WERI-Rb-1 (cell line): ENCODE measurements at regions not wholly inside any gene's neighbourhood (a gene's known extent, or its start where the extent isn't known, plus 50 kb on each side); places are given as distances from the start of the nearest gene placed in this dataset.

Source experiments
- DNase-seq: peaks from one replicate; pipeline ENCODE4 v3.0.0-alpha.2; 2020
- H3K27ac ChIP-seq: fragments of 250-450 bp; sonication (Bioruptor Pico); 2 replicates; pipeline ENCODE4 v1.5.1; 2020; ENCODE audit warnings: mild to moderate bottlenecking, moderate library complexity
- H3K27me3 ChIP-seq: fragments of 250-450 bp; sonication (Bioruptor Pico); 2 replicates; pipeline ENCODE4 v1.5.1; 2021; ENCODE audit warnings: mild to moderate bottlenecking, low read depth, moderate library complexity; ENCODE audit not compliant: insufficient read depth, severe bottlenecking
- H3K36me3 ChIP-seq: fragments of 250-450 bp; sonication (Bioruptor Pico); 2 replicates; pipeline ENCODE4 v1.5.1; 2020; ENCODE audit warnings: mild to moderate bottlenecking, moderate library complexity
- H3K4me3 ChIP-seq: 2 replicates; pipeline ENCODE4 v1.5.1; 2011; ENCODE audit warnings: low read depth, mild to moderate bottlenecking, control low read depth, low read length
- H3K9me3 ChIP-seq: fragments of 250-450 bp; sonication (Bioruptor Pico); 2 replicates; pipeline ENCODE4 v1.5.1; 2021; ENCODE audit warnings: mild to moderate bottlenecking, moderate library complexity; ENCODE audit not compliant: severe bottlenecking
- TF ChIP-seq, protein P1 (sequence below): IDR thresholded peaks from 2 replicates; pipeline ENCODE4 v1.5.1; 2011; ENCODE audit warnings: low read depth, mild to moderate bottlenecking, control low read depth, inconsistent platforms, low read length

DNA sequence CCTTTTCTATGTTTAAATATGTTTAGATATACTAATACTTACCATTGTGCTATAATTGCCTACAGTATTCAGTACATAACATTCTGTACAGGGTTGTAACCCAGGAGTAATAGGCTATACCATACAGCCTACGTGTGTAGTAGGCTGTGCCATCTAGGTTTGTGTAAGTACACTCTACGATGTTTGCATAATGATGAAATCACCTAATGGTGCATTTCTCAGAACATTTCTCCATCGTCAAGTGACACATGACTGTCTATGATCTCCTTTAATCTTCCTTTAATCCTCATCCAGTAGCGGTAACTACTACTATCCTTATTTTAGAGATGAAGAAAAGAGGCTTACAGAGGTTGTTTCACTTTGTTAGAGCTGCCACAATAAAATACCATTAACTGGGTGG lies 369.2 kb downstream of the PLK2 start:
- Histone ChIP-seq H3K27me3 (no peaks in the 10 kb centered on the region), H3K27ac (no peak overlapping the region), H3K36me3 (no peaks in the 10 kb centered on the region), H3K4me3 (no peak overlapping the region), H3K9me3 (no peaks in the 10 kb centered on the region)
- TF ChIP-seq, protein P1, sequence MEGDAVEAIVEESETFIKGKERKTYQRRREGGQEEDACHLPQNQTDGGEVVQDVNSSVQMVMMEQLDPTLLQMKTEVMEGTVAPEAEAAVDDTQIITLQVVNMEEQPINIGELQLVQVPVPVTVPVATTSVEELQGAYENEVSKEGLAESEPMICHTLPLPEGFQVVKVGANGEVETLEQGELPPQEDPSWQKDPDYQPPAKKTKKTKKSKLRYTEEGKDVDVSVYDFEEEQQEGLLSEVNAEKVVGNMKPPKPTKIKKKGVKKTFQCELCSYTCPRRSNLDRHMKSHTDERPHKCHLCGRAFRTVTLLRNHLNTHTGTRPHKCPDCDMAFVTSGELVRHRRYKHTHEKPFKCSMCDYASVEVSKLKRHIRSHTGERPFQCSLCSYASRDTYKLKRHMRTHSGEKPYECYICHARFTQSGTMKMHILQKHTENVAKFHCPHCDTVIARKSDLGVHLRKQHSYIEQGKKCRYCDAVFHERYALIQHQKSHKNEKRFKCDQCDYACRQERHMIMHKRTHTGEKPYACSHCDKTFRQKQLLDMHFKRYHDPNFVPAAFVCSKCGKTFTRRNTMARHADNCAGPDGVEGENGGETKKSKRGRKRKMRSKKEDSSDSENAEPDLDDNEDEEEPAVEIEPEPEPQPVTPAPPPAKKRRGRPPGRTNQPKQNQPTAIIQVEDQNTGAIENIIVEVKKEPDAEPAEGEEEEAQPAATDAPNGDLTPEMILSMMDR, result no peak
- no peak for DNase-seq

DNA sequence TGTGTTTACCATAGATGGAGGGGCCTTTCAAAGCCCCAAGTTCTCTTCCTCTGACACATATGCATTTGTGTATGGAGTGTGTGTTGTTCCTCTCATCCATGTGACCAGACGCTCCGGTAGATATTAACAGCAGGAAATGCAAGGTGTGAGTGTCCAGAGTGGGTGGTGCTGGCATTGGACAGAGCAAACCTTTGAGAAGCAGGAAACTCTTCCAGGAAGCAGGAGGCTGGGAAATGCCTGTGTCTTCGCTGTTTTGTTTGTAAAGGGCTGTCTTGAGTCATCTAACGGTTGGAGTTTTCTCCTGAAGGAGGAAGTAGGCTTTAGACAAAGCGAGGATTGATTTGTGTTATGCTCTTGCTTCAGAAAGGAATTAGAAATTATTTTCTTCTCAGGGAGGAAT lies 370.9 kb downstream of the PLK2 start:
- Histone ChIP-seq H3K4me3 (no peak overlapping the region), H3K36me3 (no peaks in the 10 kb centered on the region), H3K27ac (no peak overlapping the region), H3K27me3 (no peaks in the 10 kb centered on the region), H3K9me3 (no peaks in the 10 kb centered on the region)
- no peak for DNase-seq
- TF ChIP-seq, protein P1, result no peak

DNA sequence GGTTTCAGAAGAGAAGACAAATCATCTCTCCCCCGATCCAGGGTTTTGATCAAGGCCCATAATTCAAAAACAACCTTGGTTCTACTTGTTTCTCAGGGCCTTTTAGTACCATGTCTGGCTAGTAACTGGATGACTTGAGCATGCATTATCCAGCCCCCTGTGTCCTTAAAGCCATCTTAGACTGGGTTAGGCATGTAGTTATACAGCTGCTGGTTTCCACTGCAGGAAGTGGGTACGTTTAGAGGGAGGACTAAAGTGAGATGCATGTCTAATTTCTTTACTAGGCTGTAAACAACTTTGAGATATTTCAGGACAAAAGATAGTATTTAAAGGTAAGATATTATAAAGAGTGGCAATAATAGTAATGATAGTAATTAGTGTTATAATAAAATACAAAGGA lies 372.0 kb downstream of the PLK2 start:
- no peaks in the 10 kb centered on the region for H3K27me3 ChIP-seq
- no peaks in the 10 kb centered on the region for H3K9me3 ChIP-seq
- H3K27ac ChIP-seq, result no peak overlapping the region
- TF ChIP-seq, protein P1, result no peak
- no peak for DNase-seq
- H3K36me3 ChIP-seq, result no peaks in the 10 kb centered on the region
- H3K4me3 ChIP-seq, result no peak overlapping the region

DNA sequence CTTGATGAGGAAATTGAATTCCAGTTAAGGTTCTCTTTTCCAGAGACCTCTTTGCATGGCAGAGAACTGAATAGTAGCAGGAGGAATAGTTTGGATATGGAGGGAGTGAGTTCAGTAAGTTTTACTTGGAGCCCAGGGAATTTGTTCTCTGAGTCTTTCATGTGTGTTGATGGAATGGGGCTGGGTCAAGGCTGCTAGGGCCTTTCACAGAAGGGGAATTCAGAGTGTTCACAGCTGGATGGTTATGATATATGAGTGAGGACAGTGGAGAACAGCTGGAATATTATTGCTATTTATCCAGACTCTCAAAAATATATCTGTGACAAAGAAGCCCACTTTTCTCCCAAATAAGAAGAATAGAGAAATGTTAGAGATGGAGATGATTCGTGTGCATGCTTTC lies 372.8 kb downstream of the PLK2 start:
- Histone ChIP-seq H3K36me3 (no peaks in the 10 kb centered on the region), H3K4me3 (no peak overlapping the region), H3K9me3 (no peaks in the 10 kb centered on the region), H3K27ac (no peak overlapping the region), H3K27me3 (no peaks in the 10 kb centered on the region)
- TF ChIP-seq, protein P1, result no peak
- no peak for DNase-seq

- TF ChIP-seq, protein P1, result no peak
- DNase-seq, result no peak
- Histone ChIP-seq H3K27me3 (no peaks in the 10 kb centered on the region), H3K4me3 (no peak overlapping the region), H3K27ac (no peak overlapping the region), H3K9me3 (no peaks in the 10 kb centered on the region), H3K36me3 (no peaks in the 10 kb centered on the region)
Measured at GRCh38 chr5:58085800-58086199, 374.1 kb downstream of the PLK2 start.

DNA sequence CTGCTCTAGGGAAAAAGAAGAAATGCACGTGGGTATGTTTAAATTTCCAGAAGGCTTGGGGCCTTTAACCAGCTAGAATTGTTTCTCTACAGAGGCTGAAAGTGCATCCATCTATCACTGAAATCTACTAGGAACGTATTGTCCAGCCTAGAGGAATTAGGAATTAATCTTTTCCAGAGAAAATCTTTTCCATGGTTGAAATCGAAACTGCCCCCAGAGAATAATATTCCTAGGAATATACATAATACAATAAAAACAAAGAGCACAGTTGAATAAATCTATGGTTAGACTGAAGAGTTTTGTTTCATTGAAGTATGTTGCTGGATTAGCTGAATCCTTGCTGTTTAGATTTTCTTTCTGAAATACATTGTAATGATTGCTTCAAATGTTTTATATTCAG lies 378.5 kb downstream of the PLK2 start:
- TF ChIP-seq, protein P1, result no peak
- Histone ChIP-seq H3K27ac (no peak overlapping the region), H3K27me3 (no peaks in the 10 kb centered on the region), H3K9me3 (no peaks in the 10 kb centered on the region), H3K4me3 (no peak overlapping the region), H3K36me3 (no peaks in the 10 kb centered on the region)
- DNase-seq, result no peak
